ENCODE measurements at regions not wholly inside any gene's neighbourhood (a gene's known extent, or its start where the extent isn't known, plus 50 kb on each side); places are given as distances from the start of the nearest gene placed in this dataset.
"Not testable (repeated sequence)": the region's sequence is repeated elsewhere in the genome, so short reads cannot be mapped to it uniquely, and the experiment has no call there.

DNA sequence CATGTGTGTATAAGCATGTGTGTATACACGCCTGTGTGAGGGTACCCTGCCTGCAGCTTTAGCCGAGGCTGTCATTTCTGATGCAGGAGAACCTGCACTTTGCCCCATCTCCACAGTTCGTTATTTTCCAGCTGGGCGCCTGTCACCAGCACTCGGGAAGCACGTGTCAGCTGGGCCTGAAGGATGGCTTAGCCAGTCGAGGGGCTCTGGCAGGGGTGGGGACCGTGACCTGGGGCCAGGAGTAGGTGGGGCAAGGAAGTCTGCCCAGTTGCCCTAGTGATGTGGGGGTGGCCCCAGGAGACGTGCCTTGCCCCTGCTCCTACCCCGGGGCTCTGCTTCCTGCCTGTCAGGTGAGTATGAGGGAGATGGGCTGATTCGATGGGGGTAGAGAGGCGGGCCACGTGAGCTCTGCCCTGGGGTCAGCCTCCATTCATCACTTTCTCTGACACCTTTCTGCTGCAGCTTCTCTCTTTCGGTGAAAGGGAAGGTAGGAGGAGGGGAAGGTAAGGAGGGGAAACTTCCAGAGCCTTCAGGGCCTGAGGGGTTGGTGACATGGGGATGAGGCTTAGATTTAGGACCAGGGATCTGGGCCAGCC lies 130.6 kb upstream of the SKOR2 start:
- no peak for DNase-seq (ENCODE audit: low read depth, low spot score)
- in situ Hi-C loops (cut with HindIII; ENCODE audit: low pct_unique_long_range_greater_than_20kb, low sequenced_read_pairs): no loop called here

DNA sequence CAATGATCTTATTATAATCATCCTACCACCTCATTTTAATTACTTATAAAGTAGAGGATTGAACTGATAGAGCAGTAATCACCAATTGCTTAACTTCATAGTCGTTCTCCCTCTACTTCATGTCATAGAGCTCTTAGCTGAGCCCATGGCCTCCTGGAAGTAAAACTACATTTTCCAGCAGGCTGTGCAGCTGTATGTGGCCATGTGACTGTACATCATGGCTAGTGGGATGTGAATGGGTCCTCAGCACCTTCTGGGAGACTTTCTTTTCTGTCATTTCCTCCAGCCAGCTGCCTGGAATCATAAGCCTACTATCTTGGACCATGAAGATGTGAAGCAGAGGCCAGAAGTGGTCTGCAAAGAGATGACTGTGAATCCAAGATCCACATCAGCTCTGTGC lies 128.7 kb upstream of the SKOR2 start:
- in situ Hi-C loops (cut with HindIII; ENCODE audit: low pct_unique_long_range_greater_than_20kb, low sequenced_read_pairs): no loop called here
- no peak for DNase-seq (ENCODE audit: low read depth, low spot score)

DNA sequence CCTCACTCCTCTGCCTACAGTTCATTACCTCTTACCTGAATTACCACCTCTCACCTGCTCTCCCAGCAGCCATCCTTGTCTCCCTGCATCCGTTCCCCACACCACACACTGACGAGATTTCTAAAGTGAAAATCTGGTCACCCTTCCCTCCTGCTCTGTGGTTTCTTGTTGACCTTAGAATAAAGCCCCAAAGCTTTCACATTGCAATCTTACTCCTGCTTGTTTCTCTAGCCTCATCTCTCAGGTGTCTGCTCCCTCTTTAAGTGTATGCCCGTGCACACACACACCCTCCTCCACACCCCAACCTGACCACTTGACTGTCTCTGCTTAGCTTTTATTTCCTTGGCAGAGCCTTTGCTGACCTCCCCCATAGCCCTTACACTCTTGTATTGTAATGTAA lies 122.0 kb upstream of the SKOR2 start:
- no peak for DNase-seq (ENCODE audit: low read depth, low spot score)
- in situ Hi-C loops (cut with HindIII; ENCODE audit: low pct_unique_long_range_greater_than_20kb, low sequenced_read_pairs): no loop called here

DNA sequence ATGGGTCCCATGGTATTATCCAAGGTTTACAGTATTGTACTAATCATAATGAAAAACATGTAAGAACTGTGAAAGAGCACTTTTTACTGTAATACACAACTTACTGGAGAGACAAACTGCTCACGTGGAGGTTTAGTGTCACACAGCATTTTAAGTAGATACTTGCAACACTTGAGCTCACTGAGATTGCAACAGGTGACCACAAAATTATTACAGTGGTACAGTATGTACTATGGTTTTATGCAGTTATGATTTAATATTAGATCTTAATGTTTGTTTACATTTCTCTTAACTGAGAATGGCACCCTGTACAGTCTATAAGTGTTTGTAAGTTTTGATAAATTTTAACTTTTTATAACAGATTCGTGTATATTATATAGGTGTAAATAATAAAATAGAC lies 118.6 kb upstream of the SKOR2 start:
- in situ Hi-C loops (cut with HindIII; ENCODE audit: low pct_unique_long_range_greater_than_20kb, low sequenced_read_pairs): no loop called here
- DNase-seq (ENCODE audit: low read depth, low spot score): no peak

DNA sequence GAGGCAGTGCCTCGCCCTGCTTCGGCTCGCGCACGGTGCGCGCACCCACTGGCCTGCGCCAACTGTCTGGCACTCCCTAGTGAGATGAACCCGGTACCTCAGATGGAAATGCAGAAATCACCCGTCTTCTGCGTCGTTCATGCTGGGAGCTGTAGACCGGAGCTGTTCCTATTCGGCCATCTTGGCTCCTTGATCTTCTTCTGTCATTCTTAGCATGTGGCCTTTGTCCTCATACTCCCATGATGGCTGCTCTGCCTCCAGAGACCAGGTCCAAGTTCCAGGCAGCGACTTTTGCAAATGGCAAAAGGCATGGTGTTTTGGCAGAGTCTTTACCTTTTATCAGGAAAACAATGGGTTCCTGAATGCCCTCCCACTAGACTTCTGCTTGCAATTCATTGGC lies 102.6 kb upstream of the SKOR2 start:
- in situ Hi-C loops (cut with HindIII; ENCODE audit: low pct_unique_long_range_greater_than_20kb, low sequenced_read_pairs); DNase-seq (ENCODE audit: low read depth, low spot score): not testable (repeated sequence)

DNA sequence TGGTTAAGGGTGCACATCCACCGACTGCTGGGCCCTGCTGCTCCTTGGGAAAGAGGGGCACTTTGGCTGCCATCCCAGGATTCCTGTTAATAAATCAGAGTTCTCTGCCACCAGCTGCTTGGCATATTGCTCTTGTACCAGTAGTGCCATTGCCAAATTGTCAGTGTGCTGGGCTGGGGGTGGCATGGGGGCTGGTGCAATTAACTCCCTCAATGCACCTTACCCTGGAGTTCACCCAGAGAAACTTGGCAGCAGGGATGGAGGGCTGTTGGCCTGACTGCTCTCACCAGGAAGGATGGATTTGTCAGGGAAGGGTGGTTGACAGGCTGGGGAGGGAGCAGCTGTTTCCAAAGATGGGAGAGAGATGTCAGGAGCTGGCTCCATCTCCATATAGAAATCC lies 94.6 kb upstream of the SKOR2 start:
- in situ Hi-C loops (cut with HindIII; ENCODE audit: low pct_unique_long_range_greater_than_20kb, low sequenced_read_pairs): no loop called here
- no peak for DNase-seq (ENCODE audit: low read depth, low spot score)

DNA sequence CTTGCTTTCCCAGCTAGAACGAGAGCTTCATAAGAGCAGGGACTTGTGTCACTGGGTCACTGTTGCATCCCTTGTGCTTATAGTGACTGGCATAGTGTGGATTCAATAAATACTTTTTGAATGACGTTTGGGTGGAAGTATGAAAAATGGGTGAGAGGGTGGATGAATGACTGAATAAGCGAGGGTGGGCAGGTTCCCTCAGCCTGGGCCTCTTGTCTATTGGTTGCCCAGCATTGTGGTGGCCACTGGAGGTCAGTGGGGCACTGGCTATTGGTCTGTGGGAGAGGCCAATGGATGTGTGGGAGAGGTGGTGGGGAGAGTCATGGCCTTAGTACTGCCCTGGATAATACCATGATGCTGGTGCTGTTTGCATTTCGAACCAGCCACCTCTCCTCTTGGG lies 93.8 kb upstream of the SKOR2 start:
- in situ Hi-C loops (cut with HindIII; ENCODE audit: low pct_unique_long_range_greater_than_20kb, low sequenced_read_pairs): no loop called here
- no peak for DNase-seq (ENCODE audit: low read depth, low spot score)

DNA sequence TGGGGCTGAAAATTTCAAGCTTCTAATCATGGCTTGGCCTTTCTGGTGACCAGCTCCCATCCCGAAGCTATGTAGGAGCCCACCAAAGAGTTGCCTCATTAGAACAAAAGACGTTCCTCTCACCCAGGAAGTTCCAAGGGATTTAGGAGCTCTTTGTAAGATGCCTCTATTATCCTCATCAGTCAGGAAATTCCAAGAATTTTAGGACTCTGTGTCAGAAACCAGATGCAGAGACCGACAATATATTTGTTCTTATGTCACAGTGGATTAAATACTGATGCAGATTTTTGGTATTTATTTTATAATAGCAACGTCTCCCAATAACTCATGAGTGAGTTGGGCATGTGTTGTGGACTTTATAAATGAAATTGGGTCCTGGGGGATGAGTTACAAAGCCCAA lies 91.8 kb upstream of the SKOR2 start:
- in situ Hi-C loops (cut with HindIII; ENCODE audit: low pct_unique_long_range_greater_than_20kb, low sequenced_read_pairs): no loop called here
- no peak for DNase-seq (ENCODE audit: low read depth, low spot score)

DNA sequence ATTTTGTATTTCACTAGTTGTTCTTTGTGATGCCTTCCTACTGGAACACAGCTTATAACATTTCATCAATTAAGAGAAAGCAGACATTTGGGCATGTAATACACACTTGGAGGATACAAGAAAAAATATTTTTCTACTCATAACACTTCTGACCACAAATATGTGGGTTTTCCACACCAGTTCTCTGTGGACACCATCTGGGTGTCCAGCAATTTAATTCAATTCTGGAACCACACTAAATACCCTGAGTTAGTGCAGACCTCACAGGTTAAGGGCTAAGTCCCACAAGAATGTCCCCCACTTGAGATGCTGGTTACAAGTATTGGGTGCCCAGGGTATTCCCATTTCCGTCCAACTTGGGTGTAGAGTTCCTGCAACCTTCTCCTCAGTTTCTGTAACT lies 91.1 kb upstream of the SKOR2 start:
- DNase-seq (ENCODE audit: low read depth, low spot score): no peak
- in situ Hi-C loops (cut with HindIII; ENCODE audit: low pct_unique_long_range_greater_than_20kb, low sequenced_read_pairs): no loop called here

DNA sequence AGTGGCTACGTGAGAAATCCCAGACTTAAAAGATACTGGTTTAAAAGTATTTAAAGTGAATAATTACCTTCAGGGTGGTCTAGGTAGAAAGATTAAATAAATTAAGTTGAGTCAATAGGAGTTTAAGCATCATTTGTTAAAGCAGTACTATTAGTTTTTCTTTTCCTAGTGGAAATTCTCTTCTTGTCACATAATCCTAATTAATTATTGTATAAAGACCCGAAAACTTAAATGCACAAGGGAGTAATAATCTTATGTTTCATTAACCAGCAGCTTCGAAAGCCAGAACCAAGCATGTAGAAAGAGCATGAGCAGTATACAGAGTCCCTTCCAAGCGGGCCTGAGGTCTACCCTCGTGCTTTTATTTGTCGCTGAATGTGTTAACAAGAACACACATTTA lies 90.2 kb upstream of the SKOR2 start:
- in situ Hi-C loops (cut with HindIII; ENCODE audit: low pct_unique_long_range_greater_than_20kb, low sequenced_read_pairs): no loop called here

DNA sequence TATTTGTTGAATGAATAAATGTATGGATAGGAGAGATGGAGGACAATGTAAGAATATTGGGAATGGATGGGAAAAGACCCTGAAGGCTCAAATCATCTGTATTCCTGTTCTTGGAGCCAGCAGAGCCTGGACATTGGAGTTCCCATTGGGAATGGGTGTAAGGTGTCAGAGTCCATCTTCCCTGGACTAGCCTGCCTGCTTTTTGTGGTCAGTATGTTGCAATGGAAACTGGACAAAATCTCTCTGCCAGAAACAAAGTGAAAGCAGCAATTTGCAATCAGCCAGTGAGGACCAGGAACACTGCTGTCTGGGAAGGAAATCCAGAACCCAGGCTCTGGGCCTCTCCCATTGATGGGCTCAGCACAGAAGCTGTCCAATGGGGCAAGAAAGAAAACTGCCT lies 83.5 kb upstream of the SKOR2 start:
- no peak for DNase-seq (ENCODE audit: low read depth, low spot score)

More for the DNA sequence above, 90.2 kb upstream of the SKOR2 start:
- DNase-seq (ENCODE audit: low read depth, low spot score): no peak

DNA sequence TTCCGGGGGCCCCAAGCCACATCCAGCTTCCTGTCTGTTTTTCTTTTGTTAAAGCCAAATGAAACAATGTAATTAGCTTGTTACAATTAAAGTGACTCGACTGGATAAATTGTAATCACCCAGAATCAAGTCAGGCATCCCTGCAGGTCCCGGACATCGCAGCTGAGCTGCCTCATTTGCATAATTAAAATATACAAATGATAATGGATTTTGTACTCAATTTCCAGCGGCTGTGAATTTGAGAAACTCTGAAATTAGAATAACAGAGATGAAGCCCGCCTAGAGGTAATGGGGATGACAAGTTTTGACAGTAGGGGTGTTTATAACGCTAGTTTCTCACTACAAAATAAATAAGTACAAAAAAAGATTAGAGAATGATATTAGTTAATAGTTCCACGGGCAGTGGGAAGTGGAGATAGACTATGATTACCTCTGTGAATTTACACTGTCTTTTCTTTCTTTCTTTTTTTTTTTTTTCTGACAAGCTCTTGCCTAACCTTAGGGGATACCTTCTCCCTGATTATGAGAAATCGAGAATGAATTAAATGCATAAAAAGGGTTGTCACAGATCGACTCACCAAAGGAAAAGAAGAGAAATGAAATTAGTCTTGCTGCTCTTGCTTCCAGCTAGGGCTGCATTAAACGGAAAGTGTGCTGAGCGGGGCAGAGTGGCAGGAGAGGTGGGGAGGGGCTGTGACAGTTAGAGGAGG lies 82.6 kb upstream of the SKOR2 start:
- in situ Hi-C loops (cut with HindIII; ENCODE audit: low pct_unique_long_range_greater_than_20kb, low sequenced_read_pairs): no loop called here
- DNase-seq (ENCODE audit: low read depth, low spot score): no peak

More for the DNA sequence above, 83.5 kb upstream of the SKOR2 start:
- in situ Hi-C loops (cut with HindIII; ENCODE audit: low pct_unique_long_range_greater_than_20kb, low sequenced_read_pairs): no loop called here

DNA sequence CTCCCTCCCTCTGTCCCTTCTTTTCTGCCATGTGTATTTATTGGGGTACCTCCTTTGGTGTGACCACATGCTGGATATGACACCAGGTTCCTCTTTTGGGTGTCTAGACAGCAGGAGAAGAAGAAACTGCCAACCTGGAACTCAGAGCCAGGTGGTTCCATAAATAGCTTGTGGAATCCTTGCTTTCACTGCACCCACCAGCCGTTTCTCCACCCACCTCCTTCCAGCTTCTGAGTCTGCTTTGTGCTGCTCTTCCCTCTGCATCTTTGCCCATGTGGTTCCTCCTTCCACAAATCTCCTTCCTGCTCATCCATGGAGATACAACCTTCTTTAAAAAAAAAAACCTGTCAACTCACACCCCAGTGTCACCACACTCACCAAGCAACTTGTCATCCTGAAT lies 80.2 kb upstream of the SKOR2 start:
- no peak for DNase-seq (ENCODE audit: low read depth, low spot score)
- in situ Hi-C loops (cut with HindIII; ENCODE audit: low pct_unique_long_range_greater_than_20kb, low sequenced_read_pairs): no loop called here

DNA sequence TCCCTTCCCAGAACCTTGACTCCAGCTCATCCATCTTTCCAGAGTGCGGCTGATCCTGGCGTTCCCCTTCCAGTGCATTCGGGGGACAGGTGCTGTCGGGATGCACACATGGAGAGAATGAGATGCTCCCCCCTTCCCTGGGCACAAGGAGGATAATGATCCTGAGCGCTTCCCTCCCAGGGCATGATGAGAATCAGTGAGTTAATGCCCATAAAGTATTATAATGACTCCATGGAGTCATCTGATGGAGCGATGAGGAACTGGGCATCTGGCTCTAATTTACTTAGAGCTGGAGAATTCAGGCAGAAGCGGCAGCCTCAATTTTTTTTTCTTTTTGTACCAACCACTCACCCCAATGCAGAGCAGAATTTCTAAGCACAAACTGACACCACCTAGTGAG lies 79.6 kb upstream of the SKOR2 start:
- in situ Hi-C loops (cut with HindIII; ENCODE audit: low pct_unique_long_range_greater_than_20kb, low sequenced_read_pairs): no loop called here
- no peak for DNase-seq (ENCODE audit: low read depth, low spot score)

DNA sequence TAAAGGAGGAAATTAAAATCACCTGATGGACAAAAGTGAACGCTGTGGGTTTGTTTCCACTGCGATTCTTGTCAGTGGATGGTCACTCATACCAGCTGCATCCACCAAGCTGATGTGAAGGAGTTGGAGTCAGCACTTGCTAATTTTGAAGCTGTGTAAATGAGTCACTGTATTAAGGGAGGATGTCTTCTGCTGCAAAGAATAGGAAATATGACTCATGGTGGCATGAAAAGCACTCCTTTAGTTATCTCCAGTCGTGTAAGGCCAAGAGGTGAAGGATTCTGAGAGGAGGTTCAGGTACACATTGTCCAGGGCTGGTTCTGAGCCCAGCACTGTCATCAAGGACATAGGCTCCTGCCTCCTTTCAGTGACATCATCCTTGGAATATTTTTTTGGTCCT lies 71.7 kb upstream of the SKOR2 start:
- no peak for DNase-seq (ENCODE audit: low read depth, low spot score)
- in situ Hi-C loops (cut with HindIII; ENCODE audit: low pct_unique_long_range_greater_than_20kb, low sequenced_read_pairs): no loop called here

DNA sequence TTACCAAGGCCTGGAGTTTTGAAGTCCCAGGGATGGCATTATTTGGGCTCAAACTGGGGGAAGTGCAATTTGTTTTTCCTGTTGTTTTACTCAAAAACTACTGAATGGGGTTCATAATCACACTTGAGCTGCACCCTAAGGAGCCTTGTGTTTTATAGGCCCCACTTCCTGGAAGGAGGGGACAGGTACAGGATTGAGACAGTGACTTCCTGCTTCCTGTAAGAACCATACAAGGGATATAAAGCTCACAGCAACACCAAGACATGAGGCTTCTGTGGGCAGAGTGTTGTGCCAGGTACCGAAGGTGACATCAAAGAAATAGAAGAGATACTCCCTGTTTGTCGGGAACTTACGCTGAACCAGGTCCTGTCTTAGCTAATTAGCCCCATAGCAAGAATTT lies 70.4 kb upstream of the SKOR2 start:
- in situ Hi-C loops (cut with HindIII; ENCODE audit: low pct_unique_long_range_greater_than_20kb, low sequenced_read_pairs): no loop called here
- no peak for DNase-seq (ENCODE audit: low read depth, low spot score)

DNA sequence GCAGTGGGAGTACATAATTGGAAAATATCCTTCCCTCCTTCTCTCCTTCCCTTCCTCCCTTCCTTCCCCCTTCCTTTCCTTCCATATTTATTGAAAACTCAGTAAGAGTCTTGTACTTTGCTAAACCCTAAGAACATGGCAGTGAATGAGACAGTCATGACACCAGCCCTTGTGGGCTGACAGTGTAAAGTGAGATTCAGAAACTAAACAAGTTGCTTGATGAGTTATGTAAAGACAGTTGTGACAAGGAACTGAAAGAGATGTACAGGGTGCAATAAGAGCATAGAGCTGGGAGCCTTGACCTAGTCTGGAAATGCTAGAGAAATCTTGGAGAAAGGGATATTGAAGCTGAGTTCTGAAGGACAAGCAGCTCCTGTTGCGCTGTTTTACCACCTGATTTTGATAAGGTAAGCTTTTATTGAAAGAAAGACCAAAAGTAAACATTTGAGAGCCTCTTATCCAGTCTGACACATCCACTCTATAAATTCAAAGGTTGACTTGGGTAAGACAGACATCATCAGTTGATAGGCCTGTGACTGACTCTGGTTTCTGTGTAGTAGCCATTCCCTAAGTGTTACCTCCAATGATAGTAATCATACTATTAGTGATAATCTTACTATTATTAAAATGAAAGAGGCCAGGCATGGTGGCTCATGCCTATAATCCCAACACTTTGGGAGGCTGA lies 66.5 kb upstream of the SKOR2 start:
- DNase-seq (ENCODE audit: low read depth, low spot score): no peak
- in situ Hi-C loops (cut with HindIII; ENCODE audit: low pct_unique_long_range_greater_than_20kb, low sequenced_read_pairs): no loop called here

DNA sequence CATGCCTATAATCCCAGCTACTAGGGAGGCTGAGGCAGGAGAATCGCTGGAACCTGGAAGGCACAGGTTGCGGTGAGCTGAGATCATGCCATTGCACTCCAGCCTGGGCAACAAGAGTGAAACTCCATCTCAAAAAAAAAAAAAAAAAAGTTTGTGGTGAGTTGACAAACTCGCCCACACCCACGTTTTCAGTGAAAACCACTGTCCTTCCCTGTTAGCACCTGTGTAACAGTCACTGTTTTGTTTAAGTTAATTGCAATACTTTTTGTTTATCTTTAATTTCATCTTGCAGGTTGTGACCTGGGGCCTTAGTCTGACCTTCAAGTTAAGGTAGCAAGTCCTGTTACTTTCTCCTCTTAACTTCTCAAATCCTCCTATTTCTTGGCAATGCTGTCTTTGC lies 65.5 kb upstream of the SKOR2 start:
- DNase-seq (ENCODE audit: low read depth, low spot score): no peak
- in situ Hi-C loops (cut with HindIII; ENCODE audit: low pct_unique_long_range_greater_than_20kb, low sequenced_read_pairs): no loop called here

DNA sequence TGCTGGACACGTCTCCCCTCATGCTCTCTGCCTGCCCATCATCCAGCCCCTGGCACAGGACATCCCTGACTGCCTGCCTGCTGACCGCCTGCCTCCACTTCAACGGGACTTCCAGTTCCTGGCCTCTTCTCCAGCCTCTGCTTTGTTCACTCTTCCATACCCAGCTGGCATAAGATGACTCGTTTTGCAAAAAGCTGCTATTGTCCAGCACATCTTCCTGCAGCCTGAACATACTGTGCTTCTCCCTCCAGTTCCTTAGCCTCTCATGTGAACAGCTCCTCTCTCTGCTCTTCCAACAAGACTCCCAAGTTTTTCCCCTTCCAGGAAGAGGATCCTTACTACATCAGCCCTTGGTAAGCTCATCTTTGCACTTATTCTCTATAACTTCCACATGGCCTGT lies 62.4 kb upstream of the SKOR2 start:
- in situ Hi-C loops (cut with HindIII; ENCODE audit: low pct_unique_long_range_greater_than_20kb, low sequenced_read_pairs): no loop called here
- no peak for DNase-seq (ENCODE audit: low read depth, low spot score)
